ENCODE measurements at regions not wholly inside any gene's neighbourhood (a gene's known extent, or its start where the extent isn't known, plus 50 kb on each side); places are given as distances from the start of the nearest gene placed in this dataset.

- no peak for TF ChIP-seq ZBTB11 (CRISPR knock-in tag; IDR thresholded peaks at IDR 0.05)
- TF ChIP-seq REST (IDR thresholded peaks at IDR 0.05; ENCODE audit: low read depth, low read length) = no peak
- no peak for TF ChIP-seq MTA2 (IDR thresholded peaks at IDR 0.05; ENCODE audit: low read depth)
- TF ChIP-seq IRF5 (IDR thresholded peaks at IDR 0.05; ENCODE audit: borderline replicate concordance) = no peak
- no peak for TF ChIP-seq NKRF (conservative IDR thresholded peaks at IDR 0.05)
- TF ChIP-seq NR2C2 (IDR thresholded peaks at IDR 0.05; ENCODE audit: borderline replicate concordance, control insufficient read depth, insufficient read length, low read depth) = no peak
- no peak for TF ChIP-seq CUX1 (IDR thresholded peaks at IDR 0.05; ENCODE audit: insufficient replicate concordance, low read depth, low read length)
- no peak for TF ChIP-seq POU2F2 (IDR thresholded peaks at IDR 0.05; ENCODE audit: borderline replicate concordance, low read depth, low read length)
- TF ChIP-seq PAX5 (IDR thresholded peaks at IDR 0.05; ENCODE audit: borderline replicate concordance, low read depth, low read length) = no peak
Measured at GRCh38 chr22:44616461-44616860, 85.5 kb upstream of the PRR5 start (continued).
